GM13977 (cell line): ENCODE measurements at regions not wholly inside any gene's neighbourhood (a gene's known extent, or its start where the extent isn't known, plus 50 kb on each side); places are given as distances from the start of the nearest gene placed in this dataset.

Experiments used
- DNase-seq: peaks from one replicate; pipeline ENCODE4 v3.0.0; 2012; ENCODE audit warnings: low spot score
- in situ Hi-C: fragments of 300-500 bp; cut with MboI; formaldehyde crosslinking; loops from one replicate; pipeline ENCODE4 v1.12.0; 2022; ENCODE audit warnings: low sequenced_read_pairs, low pct_unique_long_range_greater_than_20kb, mixed read lengths, inconsistent platforms; ENCODE audit not compliant: unreplicated experiment
- TF ChIP-seq, protein P1 (sequence below): IDR thresholded peaks from 2 replicates; pipeline ENCODE4 v1.5.1; 2012; ENCODE audit warnings: mild to moderate bottlenecking, control low read depth; ENCODE audit not compliant: insufficient read depth; ENCODE audit errors: extremely low read depth, missing control alignments

- DNase-seq: no peak
- in situ Hi-C loops: no loop called here
These were observed 235.9 kb downstream of the BTBD3 start for GRCh38 chr20:12153628-12154027.

GRCh38 chr20:12156252-12156651 is 238.6 kb downstream of the BTBD3 start:
- in situ Hi-C loops: no loop called here
- no peak for DNase-seq
- TF ChIP-seq, protein P1, sequence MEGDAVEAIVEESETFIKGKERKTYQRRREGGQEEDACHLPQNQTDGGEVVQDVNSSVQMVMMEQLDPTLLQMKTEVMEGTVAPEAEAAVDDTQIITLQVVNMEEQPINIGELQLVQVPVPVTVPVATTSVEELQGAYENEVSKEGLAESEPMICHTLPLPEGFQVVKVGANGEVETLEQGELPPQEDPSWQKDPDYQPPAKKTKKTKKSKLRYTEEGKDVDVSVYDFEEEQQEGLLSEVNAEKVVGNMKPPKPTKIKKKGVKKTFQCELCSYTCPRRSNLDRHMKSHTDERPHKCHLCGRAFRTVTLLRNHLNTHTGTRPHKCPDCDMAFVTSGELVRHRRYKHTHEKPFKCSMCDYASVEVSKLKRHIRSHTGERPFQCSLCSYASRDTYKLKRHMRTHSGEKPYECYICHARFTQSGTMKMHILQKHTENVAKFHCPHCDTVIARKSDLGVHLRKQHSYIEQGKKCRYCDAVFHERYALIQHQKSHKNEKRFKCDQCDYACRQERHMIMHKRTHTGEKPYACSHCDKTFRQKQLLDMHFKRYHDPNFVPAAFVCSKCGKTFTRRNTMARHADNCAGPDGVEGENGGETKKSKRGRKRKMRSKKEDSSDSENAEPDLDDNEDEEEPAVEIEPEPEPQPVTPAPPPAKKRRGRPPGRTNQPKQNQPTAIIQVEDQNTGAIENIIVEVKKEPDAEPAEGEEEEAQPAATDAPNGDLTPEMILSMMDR: no peak

More at GRCh38 chr20:12153628-12154027, 235.9 kb downstream of the BTBD3 start:
- TF ChIP-seq, protein P1: no peak

GRCh38 chr20:12159261-12159660 is 241.6 kb downstream of the BTBD3 start:
- DNase-seq: no peak
- in situ Hi-C loops: no loop called here
- TF ChIP-seq, protein P1: no peak

GRCh38 chr20:12161734-12162133 is 244.0 kb downstream of the BTBD3 start:
- in situ Hi-C loops: no loop called here
- no peak for DNase-seq
- TF ChIP-seq, protein P1: no peak

DNA sequence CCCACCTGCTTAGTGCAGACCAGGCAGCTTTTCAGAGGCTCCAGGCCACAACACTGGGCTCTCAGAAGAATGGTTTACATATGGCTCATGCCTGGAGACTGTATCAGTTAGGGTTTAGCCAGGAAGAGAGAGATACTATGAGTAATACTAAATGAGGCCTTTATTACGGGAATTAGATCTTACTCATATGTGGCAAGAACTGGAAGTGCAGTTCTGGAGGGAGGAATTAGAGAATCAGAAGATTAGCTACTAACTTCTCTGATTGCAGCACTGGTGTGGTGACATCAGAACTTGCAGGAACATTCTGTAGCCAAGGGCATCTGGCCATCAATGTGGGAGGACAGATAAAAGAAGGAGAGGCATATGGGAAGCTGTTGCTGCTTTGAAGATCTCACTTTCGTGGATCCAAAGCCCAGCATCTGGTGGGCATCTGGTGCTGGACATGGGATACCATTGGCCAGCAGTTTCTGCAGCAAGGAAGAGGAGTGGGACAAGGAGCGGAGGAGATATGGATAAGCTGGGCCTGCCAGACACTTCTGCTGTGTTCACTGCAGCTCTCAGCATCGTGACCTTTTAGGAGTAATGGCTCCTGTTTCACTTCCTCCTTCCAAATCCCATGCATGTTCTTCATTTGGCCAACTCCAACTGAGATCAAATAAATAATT is 248.5 kb downstream of the BTBD3 start:
- no peak for DNase-seq
- in situ Hi-C loops: no loop called here
- TF ChIP-seq, protein P1: no peak

DNA sequence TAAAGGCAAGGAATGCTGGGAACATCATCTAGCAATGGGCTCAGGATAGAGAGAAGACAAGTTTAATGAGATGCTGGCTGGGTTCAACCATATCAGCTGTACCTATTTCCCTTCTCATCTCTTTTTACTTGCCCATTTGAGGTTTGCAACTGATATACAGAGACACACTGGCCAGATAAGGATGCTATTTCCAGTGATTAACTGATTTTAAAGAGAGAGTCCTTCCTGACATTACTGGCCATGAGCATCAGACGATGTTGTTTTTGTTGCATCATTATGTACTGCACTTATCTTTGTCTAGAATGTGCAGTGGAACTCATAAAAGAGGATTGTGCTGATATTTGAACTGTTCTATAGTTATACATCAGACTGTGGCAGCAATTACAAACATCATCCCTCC is 252.7 kb downstream of the BTBD3 start:
- in situ Hi-C loops: no loop called here
- no peak for DNase-seq
- TF ChIP-seq, protein P1: no peak

DNA sequence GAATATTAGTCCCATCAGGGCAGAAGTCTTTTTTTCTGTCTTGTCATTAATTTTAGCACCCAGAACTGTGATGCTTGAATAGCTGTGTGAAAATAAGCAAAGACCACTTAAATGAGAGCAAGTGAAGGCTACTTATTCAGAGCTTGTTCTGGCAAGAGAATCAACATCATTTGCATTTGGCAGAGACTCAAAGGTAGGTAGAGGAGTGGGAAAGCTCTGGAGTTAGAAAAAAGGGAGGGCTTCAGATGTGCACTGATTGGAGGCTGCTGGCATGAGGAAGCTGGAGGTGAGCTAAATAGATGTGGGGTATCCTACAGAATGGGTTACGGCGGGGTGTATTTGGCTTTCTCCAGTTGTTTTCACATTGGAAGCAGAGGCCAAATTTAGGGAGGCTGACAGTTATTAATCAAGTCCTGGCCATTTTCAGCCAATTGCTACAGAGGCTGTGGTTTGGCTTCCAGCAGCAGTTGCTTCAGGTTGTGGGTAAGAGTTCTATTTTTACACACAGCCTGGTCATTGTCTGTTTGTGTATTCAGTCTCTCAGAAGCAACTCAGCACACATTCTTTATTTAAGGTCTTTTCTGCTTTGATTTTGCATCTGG is 254.3 kb downstream of the BTBD3 start:
- DNase-seq: no peak
- TF ChIP-seq, protein P1: no peak
- in situ Hi-C loops: no loop called here
